ENCODE measurements at regions not wholly inside any gene's neighbourhood (a gene's known extent, or its start where the extent isn't known, plus 50 kb on each side); places are given as distances from the start of the nearest gene placed in this dataset.

DNA sequence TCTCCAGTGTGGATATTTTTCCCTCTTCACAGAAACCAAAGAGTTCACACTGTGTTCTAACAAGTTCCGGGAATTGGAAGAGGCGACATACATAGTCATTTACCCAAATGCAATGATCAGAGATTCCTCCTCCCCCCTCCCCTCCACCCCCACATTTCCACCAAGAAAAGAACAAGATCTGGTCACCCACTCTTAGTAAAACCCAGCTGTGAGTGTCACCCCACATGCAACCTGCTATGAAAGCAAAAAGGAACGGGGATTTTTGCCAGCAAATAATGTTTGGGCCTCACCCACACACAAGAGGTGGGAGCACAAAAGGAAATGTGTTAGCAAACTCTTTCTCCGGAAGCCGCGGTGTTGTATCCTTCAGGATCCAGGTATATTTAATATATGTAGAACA lies 745.0 kb upstream of the AUTS2 start:
- Histone ChIP-seq H3K36me3 (ENCODE audit: control insufficient read depth in 2 of 2, insufficient read depth in 1 of 2, low read length in 2 of 2) (no peaks in the 10 kb centered on the region), H3K9me3 (ENCODE audit: control insufficient read depth, insufficient read depth, low read depth, low read length) (no peaks in the 10 kb centered on the region), H3K27ac (ENCODE audit: extremely low read depth, low read depth, low read length) (no peak overlapping the region), H3K4me1 (ENCODE audit: control insufficient read depth, insufficient read depth, low read length) (no peaks in the 10 kb centered on the region), H3K4me3 (ENCODE audit: low read depth, low read length) (no peak overlapping the region)
- CTCF ChIA-PET, result no interaction called here
- TF ChIP-seq KLF10 (tag by site-specific recombination; IDR thresholded peaks at IDR 0.05) (no peak), OSR2 (tag by site-specific recombination; IDR thresholded peaks at IDR 0.05) (no peak), ZNF16 (tag by site-specific recombination; IDR thresholded peaks at IDR 0.05; ENCODE audit: low read depth) (no peak)
- POLR2A ChIA-PET, result no interaction called here

DNA sequence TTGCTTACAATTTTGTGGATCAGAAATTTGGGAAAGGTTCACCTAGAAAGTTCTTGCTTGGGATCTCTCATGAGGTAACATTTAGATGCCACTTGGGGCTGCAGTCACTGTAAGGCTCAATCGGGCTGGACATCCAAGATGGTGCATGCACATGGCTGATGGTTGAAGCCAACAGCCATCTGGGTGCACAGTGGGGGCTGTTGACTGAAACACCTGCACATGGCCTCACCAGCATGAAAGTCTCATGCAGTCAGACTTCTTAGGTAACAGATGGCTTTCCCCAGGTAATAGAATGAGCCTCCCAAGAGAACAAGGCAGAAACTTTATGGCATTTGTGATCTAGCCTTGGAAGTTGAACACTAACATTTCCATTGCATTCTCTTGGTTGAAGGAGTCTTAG lies 740.7 kb upstream of the AUTS2 start:
- Histone ChIP-seq H3K4me3 (ENCODE audit: low read depth, low read length) (no peak overlapping the region), H3K36me3 (ENCODE audit: control insufficient read depth in 2 of 2, insufficient read depth in 1 of 2, low read length in 2 of 2) (no peaks in the 10 kb centered on the region), H3K4me1 (ENCODE audit: control insufficient read depth, insufficient read depth, low read length) (no peaks in the 10 kb centered on the region), H3K9me3 (ENCODE audit: control insufficient read depth, insufficient read depth, low read depth, low read length) (no peaks in the 10 kb centered on the region), H3K27ac (ENCODE audit: extremely low read depth, low read depth, low read length) (no peak overlapping the region)
- ChIA-PET CTCF (no interaction called here), POLR2A (no interaction called here)
- TF ChIP-seq ZNF624 (tag by site-specific recombination; IDR thresholded peaks at IDR 0.05) (no peak), ZNF214 (tag by site-specific recombination; IDR thresholded peaks at IDR 0.05; ENCODE audit: borderline replicate concordance) (no peak), KLF7 (tag by site-specific recombination; IDR thresholded peaks at IDR 0.05; ENCODE audit: borderline replicate concordance) (no peak), ZXDB (tag by site-specific recombination; IDR thresholded peaks at IDR 0.05) (no peak), ZNF19 (tag by site-specific recombination; IDR thresholded peaks at IDR 0.05; ENCODE audit: low read depth) (no peak), IKZF3 (tag by site-specific recombination; IDR thresholded peaks at IDR 0.05) (no peak)
- TF ChIP-seq, protein P1, sequence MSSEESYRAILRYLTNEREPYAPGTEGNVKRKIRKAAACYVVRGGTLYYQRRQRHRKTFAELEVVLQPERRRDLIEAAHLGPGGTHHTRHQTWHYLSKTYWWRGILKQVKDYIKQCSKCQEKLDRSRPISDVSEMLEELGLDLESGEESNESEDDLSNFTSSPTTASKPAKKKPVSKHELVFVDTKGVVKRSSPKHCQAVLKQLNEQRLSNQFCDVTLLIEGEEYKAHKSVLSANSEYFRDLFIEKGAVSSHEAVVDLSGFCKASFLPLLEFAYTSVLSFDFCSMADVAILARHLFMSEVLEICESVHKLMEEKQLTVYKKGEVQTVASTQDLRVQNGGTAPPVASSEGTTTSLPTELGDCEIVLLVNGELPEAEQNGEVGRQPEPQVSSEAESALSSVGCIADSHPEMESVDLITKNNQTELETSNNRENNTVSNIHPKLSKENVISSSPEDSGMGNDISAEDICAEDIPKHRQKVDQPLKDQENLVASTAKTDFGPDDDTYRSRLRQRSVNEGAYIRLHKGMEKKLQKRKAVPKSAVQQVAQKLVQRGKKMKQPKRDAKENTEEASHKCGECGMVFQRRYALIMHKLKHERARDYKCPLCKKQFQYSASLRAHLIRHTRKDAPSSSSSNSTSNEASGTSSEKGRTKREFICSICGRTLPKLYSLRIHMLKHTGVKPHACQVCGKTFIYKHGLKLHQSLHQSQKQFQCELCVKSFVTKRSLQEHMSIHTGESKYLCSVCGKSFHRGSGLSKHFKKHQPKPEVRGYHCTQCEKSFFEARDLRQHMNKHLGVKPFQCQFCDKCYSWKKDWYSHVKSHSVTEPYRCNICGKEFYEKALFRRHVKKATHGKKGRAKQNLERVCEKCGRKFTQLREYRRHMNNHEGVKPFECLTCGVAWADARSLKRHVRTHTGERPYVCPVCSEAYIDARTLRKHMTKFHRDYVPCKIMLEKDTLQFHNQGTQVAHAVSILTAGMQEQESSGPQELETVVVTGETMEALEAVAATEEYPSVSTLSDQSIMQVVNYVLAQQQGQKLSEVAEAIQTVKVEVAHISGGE (tag by site-specific recombination; conservative IDR thresholded peaks at IDR 0.05; ENCODE audit: low read depth), result no peak
- TF ChIP-seq, protein P2, sequence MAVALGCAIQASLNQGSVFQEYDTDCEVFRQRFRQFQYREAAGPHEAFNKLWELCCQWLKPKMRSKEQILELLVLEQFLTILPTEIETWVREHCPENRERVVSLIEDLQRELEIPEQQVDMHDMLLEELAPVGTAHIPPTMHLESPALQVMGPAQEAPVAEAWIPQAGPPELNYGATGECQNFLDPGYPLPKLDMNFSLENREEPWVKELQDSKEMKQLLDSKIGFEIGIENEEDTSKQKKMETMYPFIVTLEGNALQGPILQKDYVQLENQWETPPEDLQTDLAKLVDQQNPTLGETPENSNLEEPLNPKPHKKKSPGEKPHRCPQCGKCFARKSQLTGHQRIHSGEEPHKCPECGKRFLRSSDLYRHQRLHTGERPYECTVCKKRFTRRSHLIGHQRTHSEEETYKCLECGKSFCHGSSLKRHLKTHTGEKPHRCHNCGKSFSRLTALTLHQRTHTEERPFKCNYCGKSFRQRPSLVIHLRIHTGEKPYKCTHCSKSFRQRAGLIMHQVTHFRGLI (tag by site-specific recombination; IDR thresholded peaks at IDR 0.05), result no peak

DNA sequence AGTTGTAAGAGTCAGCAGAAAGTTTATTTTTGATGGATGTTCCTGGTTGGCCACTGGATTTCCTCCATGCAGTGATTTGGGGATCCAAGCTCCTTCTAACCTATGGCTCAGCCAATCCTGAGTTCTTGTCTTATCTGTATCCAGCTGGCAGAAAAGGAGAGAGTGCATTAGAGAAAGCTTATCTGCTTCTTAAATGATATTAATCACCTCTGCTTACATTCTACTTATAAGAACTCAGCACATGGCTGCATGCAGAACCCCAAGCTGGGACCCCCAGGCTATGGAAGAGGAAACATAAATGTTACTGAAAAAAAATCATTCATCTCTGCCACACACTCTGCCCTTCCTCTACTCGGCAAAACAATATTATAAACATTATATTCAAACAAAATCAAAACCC lies 739.8 kb upstream of the AUTS2 start:
- Histone ChIP-seq H3K27ac (ENCODE audit: extremely low read depth, low read depth, low read length) (no peak overlapping the region), H3K9me3 (ENCODE audit: control insufficient read depth, insufficient read depth, low read depth, low read length) (no peaks in the 10 kb centered on the region), H3K4me1 (ENCODE audit: control insufficient read depth, insufficient read depth, low read length) (no peaks in the 10 kb centered on the region), H3K36me3 (ENCODE audit: control insufficient read depth in 2 of 2, insufficient read depth in 1 of 2, low read length in 2 of 2) (no peaks in the 10 kb centered on the region), H3K4me3 (ENCODE audit: low read depth, low read length) (no peak overlapping the region)
- POLR2A ChIA-PET, result no interaction called here
- no peak for TF ChIP-seq ZBTB1 (tag by site-specific recombination; IDR thresholded peaks at IDR 0.05)
- CTCF ChIA-PET, result no interaction called here

DNA sequence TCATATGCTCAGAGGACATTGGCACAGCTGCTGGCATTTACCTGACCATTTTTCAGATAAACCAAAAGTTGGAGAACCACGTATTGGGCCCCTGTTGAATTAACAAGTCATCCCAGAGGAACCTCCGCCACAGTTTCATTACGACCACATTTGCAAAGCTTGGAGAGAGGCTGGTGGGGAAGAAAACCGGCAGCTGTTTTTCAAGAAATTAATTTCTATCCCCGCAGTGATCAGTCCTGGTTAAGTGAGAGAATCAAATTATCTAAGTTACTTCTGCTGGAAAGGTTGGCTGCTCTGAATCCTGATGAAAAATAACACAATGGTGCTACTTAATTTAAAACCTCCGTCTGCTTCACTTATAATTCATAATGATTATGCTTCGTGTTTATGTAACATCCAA lies 737.1 kb upstream of the AUTS2 start:
- POLR2A ChIA-PET, result no interaction called here
- no peaks in the 10 kb centered on the region for H3K36me3 ChIP-seq (ENCODE audit: control insufficient read depth in 2 of 2, insufficient read depth in 1 of 2, low read length in 2 of 2)
- H3K27ac ChIP-seq (ENCODE audit: extremely low read depth, low read depth, low read length), result no peak overlapping the region
- no peaks in the 10 kb centered on the region for H3K9me3 ChIP-seq (ENCODE audit: control insufficient read depth, insufficient read depth, low read depth, low read length)
- H3K4me3 ChIP-seq (ENCODE audit: low read depth, low read length), result no peak overlapping the region
- CTCF ChIA-PET, result no interaction called here
- H3K4me1 ChIP-seq (ENCODE audit: control insufficient read depth, insufficient read depth, low read length), result no peaks in the 10 kb centered on the region
- TF ChIP-seq, protein P3, sequence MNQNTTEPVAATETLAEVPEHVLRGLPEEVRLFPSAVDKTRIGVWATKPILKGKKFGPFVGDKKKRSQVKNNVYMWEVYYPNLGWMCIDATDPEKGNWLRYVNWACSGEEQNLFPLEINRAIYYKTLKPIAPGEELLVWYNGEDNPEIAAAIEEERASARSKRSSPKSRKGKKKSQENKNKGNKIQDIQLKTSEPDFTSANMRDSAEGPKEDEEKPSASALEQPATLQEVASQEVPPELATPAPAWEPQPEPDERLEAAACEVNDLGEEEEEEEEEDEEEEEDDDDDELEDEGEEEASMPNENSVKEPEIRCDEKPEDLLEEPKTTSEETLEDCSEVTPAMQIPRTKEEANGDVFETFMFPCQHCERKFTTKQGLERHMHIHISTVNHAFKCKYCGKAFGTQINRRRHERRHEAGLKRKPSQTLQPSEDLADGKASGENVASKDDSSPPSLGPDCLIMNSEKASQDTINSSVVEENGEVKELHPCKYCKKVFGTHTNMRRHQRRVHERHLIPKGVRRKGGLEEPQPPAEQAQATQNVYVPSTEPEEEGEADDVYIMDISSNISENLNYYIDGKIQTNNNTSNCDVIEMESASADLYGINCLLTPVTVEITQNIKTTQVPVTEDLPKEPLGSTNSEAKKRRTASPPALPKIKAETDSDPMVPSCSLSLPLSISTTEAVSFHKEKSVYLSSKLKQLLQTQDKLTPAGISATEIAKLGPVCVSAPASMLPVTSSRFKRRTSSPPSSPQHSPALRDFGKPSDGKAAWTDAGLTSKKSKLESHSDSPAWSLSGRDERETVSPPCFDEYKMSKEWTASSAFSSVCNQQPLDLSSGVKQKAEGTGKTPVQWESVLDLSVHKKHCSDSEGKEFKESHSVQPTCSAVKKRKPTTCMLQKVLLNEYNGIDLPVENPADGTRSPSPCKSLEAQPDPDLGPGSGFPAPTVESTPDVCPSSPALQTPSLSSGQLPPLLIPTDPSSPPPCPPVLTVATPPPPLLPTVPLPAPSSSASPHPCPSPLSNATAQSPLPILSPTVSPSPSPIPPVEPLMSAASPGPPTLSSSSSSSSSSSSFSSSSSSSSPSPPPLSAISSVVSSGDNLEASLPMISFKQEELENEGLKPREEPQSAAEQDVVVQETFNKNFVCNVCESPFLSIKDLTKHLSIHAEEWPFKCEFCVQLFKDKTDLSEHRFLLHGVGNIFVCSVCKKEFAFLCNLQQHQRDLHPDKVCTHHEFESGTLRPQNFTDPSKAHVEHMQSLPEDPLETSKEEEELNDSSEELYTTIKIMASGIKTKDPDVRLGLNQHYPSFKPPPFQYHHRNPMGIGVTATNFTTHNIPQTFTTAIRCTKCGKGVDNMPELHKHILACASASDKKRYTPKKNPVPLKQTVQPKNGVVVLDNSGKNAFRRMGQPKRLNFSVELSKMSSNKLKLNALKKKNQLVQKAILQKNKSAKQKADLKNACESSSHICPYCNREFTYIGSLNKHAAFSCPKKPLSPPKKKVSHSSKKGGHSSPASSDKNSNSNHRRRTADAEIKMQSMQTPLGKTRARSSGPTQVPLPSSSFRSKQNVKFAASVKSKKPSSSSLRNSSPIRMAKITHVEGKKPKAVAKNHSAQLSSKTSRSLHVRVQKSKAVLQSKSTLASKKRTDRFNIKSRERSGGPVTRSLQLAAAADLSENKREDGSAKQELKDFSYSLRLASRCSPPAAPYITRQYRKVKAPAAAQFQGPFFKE (tag by site-specific recombination; IDR thresholded peaks at IDR 0.05; ENCODE audit: borderline replicate concordance), result no peak
- no peak for TF ChIP-seq ZNF473 (tag by site-specific recombination; IDR thresholded peaks at IDR 0.05)
- TF ChIP-seq BCL11A (tag by site-specific recombination; IDR thresholded peaks at IDR 0.05; ENCODE audit: low read depth), result no peak
- TF ChIP-seq, protein P2 (tag by site-specific recombination; IDR thresholded peaks at IDR 0.05), result no peak

Data from HEK293 (cell line).